ENCODE measurements at regions not wholly inside any gene's neighbourhood (a gene's known extent, or its start where the extent isn't known, plus 50 kb on each side); places are given as distances from the start of the nearest gene placed in this dataset.

DNA sequence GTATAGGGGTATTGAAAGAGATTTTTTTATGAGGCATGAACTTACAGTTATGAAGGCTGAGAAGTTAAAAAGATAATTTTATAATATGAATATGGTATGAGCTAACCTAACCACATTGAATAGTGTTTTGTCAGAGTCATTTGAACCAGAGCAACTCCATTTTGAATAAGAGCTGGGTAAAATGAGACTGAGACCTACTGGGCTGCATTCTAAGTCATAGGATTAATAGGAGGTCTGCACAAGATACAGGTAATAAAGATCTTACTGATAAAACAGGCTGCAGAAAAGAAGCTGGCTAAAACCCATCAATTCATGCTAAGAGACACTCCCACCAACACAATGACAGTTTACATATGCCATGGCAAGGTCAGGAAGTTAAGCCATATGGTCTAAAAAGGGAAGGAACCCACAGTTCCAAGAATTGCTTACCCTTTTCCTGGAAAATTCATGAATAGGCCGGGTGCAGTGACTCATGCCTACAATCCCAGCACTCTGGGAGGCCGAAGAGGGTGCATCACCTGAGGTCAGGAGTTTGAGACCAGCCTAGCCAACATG is 209.2 kb downstream of the TECRL start:
- Histone ChIP-seq H2BK20ac (ENCODE audit: low read depth, low read length) (no peak overlapping the region), H2BK5ac (ENCODE audit: low read depth, low read length, poor library complexity, severe bottlenecking) (no peak overlapping the region), H4K91ac (ENCODE audit: insufficient read depth, low read depth, low read length) (no peak overlapping the region), H3K14ac (replicated peaks; ENCODE audit: low read depth, low read length) (no peak overlapping the region), H3K9me1 (ENCODE audit: insufficient read depth, low read length) (no peaks in the 10 kb centered on the region), H3K9me3 (ENCODE audit: control insufficient read depth, insufficient read depth, low read length) (no peaks in the 10 kb centered on the region), H3K27me3 (ENCODE audit: control insufficient read depth, insufficient read depth, low read length) (no peaks in the 10 kb centered on the region), H2AK9ac (replicated peaks; ENCODE audit: low read depth, low read length, poor library complexity) (no peak overlapping the region), H3K4ac (ENCODE audit: low read depth, low read length) (no peak overlapping the region), H3K4me2 (ENCODE audit: low read depth, low read length) (no peak overlapping the region), H3K9ac (ENCODE audit: low read depth, low read length) (no peak overlapping the region), H3K36me3 (ENCODE audit: control insufficient read depth, insufficient read depth, low read length) (no peaks in the 10 kb centered on the region), H4K5ac (ENCODE audit: low read depth, low read length) (no peak overlapping the region), H3K4me1 (ENCODE audit: control insufficient read depth, insufficient read depth, low read length) (no peaks in the 10 kb centered on the region), H3K27ac (ENCODE audit: insufficient read depth, low read length) (no peak overlapping the region), H4K20me1 (ENCODE audit: insufficient read depth, low read length) (no peaks in the 10 kb centered on the region), H2AFZ (replicated peaks; ENCODE audit: low read length, poor library complexity) (no peak overlapping the region), H3K18ac (ENCODE audit: low read depth, low read length) (no peak overlapping the region), H2AK5ac (ENCODE audit: low read depth, low read length) (no peak overlapping the region), H2BK120ac (ENCODE audit: low read depth, low read length) (no peak overlapping the region), H3K23ac (ENCODE audit: low read depth, low read length) (no peak overlapping the region), H2BK15ac (ENCODE audit: low read depth, low read length) (no peak overlapping the region), H3K56ac (ENCODE audit: extremely low read depth, insufficient read depth, low read length) (no peak overlapping the region), H3K79me1 (ENCODE audit: low read depth in 1 of 2, low read length in 2 of 2) (no peaks in the 10 kb centered on the region), H4K8ac (ENCODE audit: low read depth in 2 of 2, low read length in 2 of 2) (no peak overlapping the region), H3K4me3 (ENCODE audit: insufficient read depth, low read depth, low read length) (no peak overlapping the region)
- dilution Hi-C loops (cut with HindIII; ENCODE audit: low sequenced_read_pairs, unreplicated experiment) (no loop called here), intact Hi-C loops (cut with micrococcal nuclease) (no loop called here), in situ Hi-C loops (cut with MboI; ENCODE audit: low sequenced_read_pairs) (no loop called here)
- POLR2A ChIA-PET (ENCODE audit: unreplicated experiment), result no interaction called here
- no peak for DNase-seq
- TF ChIP-seq RFX5 (IDR thresholded peaks at IDR 0.05; ENCODE audit: low read depth, low read length) (no peak), MXI1 (IDR thresholded peaks at IDR 0.05; ENCODE audit: borderline replicate concordance, low read depth, low read length) (no peak), SMC3 (IDR thresholded peaks at IDR 0.05; ENCODE audit: low read depth, low read length) (no peak), CEBPB (IDR thresholded peaks at IDR 0.05; ENCODE audit: low read depth, low read length) (no peak), RCOR1 (IDR thresholded peaks at IDR 0.05; ENCODE audit: insufficient replicate concordance, low read length) (no peak)
- TF ChIP-seq, protein P1, sequence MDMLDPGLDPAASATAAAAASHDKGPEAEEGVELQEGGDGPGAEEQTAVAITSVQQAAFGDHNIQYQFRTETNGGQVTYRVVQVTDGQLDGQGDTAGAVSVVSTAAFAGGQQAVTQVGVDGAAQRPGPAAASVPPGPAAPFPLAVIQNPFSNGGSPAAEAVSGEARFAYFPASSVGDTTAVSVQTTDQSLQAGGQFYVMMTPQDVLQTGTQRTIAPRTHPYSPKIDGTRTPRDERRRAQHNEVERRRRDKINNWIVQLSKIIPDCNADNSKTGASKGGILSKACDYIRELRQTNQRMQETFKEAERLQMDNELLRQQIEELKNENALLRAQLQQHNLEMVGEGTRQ (IDR thresholded peaks at IDR 0.05; ENCODE audit: low read depth, low read length), result no peak
- CTCF ChIA-PET, result no interaction called here
- no peak for ATAC-seq (ENCODE audit: low read depth)
- BruUV-seq (replicated peaks), result no TSS peak
- WGBS, 2 experiments (ENCODE audit: extremely low coverage in 2 of 2, insufficient read length in 1 of 2), result 33% methylated on average over 2 of the region's 2 CpGs; no CpG with 5 or more reads in 1 of the 2 experiments

Measured in IMR-90 (cell line).